ENCODE measurements at regions not wholly inside any gene's neighbourhood (a gene's known extent, or its start where the extent isn't known, plus 50 kb on each side); places are given as distances from the start of the nearest gene placed in this dataset.

- H3K4me3 ChIP-seq (ENCODE audit: low read depth, low read length): no peak overlapping the region
- TF ChIP-seq CTCF (IDR thresholded peaks at IDR 0.05; ENCODE audit: borderline replicate concordance, insufficient read depth, low read depth, low read length): no peak
Measured at GRCh38 chr15:31235311-31236183, 91.1 kb upstream of the KLF13 start.

GRCh38 chr15:31236184-31237042 lies 90.2 kb upstream of the KLF13 start:
- no peak overlapping the region for H3K4me3 ChIP-seq (ENCODE audit: low read depth, low read length)
- no peak for TF ChIP-seq CTCF (IDR thresholded peaks at IDR 0.05; ENCODE audit: borderline replicate concordance, insufficient read depth, low read depth, low read length)

- TF ChIP-seq CTCF (IDR thresholded peaks at IDR 0.05; ENCODE audit: borderline replicate concordance, insufficient read depth, low read depth, low read length): no peak
- no peak overlapping the region for H3K4me3 ChIP-seq (ENCODE audit: low read depth, low read length)
Measured at GRCh38 chr15:31237043-31237324, 89.7 kb upstream of the KLF13 start.

GRCh38 chr15:31238906-31239305 lies 87.7 kb upstream of the KLF13 start:
- no peak overlapping the region for H3K4me3 ChIP-seq (ENCODE audit: low read depth, low read length)
- TF ChIP-seq CTCF (IDR thresholded peaks at IDR 0.05; ENCODE audit: borderline replicate concordance, insufficient read depth, low read depth, low read length): no peak

- H3K4me3 ChIP-seq (ENCODE audit: low read depth, low read length): no peak overlapping the region
- no peak for TF ChIP-seq CTCF (IDR thresholded peaks at IDR 0.05; ENCODE audit: borderline replicate concordance, insufficient read depth, low read depth, low read length)
Measured at GRCh38 chr15:31239409-31239808, 87.2 kb upstream of the KLF13 start.

GRCh38 chr15:31241888-31242522 lies 84.6 kb upstream of the KLF13 start:
- no peak for TF ChIP-seq CTCF (IDR thresholded peaks at IDR 0.05; ENCODE audit: borderline replicate concordance, insufficient read depth, low read depth, low read length)
- H3K4me3 ChIP-seq (ENCODE audit: low read depth, low read length): no peak overlapping the region
